ENCODE measurements at regions not wholly inside any gene's neighbourhood (a gene's known extent, or its start where the extent isn't known, plus 50 kb on each side); places are given as distances from the start of the nearest gene placed in this dataset.
"Not testable (repeated sequence)": the region's sequence is repeated elsewhere in the genome, so short reads cannot be mapped to it uniquely, and the experiment has no call there.

- DNase-seq = no peak
Measured at GRCh38 chrX:26581091-26581490, 365.1 kb downstream of the MAGEB5 start.

GRCh38 chrX:26580021-26580420, 364.1 kb downstream of the MAGEB5 start:
- DNase-seq = no peak

- no peak for DNase-seq
Measured at GRCh38 chrX:26574234-26574633, 358.3 kb downstream of the MAGEB5 start.

GRCh38 chrX:26562156-26562555, 346.2 kb downstream of the MAGEB5 start:
- no peak for DNase-seq

GRCh38 chrX:26559855-26560254, 343.9 kb downstream of the MAGEB5 start:
- DNase-seq = no peak

- no peak for DNase-seq
Measured at GRCh38 chrX:26558719-26559386, 342.9 kb downstream of the MAGEB5 start.

- no peak for DNase-seq
Measured at GRCh38 chrX:26557691-26558321, 341.8 kb downstream of the MAGEB5 start.

- not testable (repeated sequence) for DNase-seq
Measured at GRCh38 chrX:26525768-26526167, 309.8 kb downstream of the MAGEB5 start.

GRCh38 chrX:26522501-26522900, 306.5 kb downstream of the MAGEB5 start:
- DNase-seq = no peak

- DNase-seq = no peak
Measured at GRCh38 chrX:26511589-26512363, 295.8 kb downstream of the MAGEB5 start.

GRCh38 chrX:26470941-26471340, 255.0 kb downstream of the MAGEB5 start:
- DNase-seq = no peak

GRCh38 chrX:26466387-26466786, 250.4 kb downstream of the MAGEB5 start:
- no peak for DNase-seq

GRCh38 chrX:26445288-26445687, 229.3 kb downstream of the MAGEB5 start:
- DNase-seq = no peak

- not testable (repeated sequence) for DNase-seq
Measured at GRCh38 chrX:26444417-26444816, 228.4 kb downstream of the MAGEB5 start.

GRCh38 chrX:26442340-26442739, 226.4 kb downstream of the MAGEB5 start:
- no peak for DNase-seq

GRCh38 chrX:26414534-26414933, 198.6 kb downstream of the MAGEB5 start:
- DNase-seq = no peak

- DNase-seq = no peak
Measured at GRCh38 chrX:26411045-26411444, 195.1 kb downstream of the MAGEB5 start.

GRCh38 chrX:26409636-26410035, 193.7 kb downstream of the MAGEB5 start:
- no peak for DNase-seq

GRCh38 chrX:26387906-26388305, 171.9 kb downstream of the MAGEB5 start:
- DNase-seq = no peak

GRCh38 chrX:26376037-26376708, 160.2 kb downstream of the MAGEB5 start:
- DNase-seq = no peak

GRCh38 chrX:26375346-26375745, 159.4 kb downstream of the MAGEB5 start:
- no peak for DNase-seq

GRCh38 chrX:26373829-26374228, 157.9 kb downstream of the MAGEB5 start:
- DNase-seq = no peak

- DNase-seq = no peak
Measured at GRCh38 chrX:26352891-26353430, 137.0 kb downstream of the MAGEB5 start.
